PC-9 (cell line): ENCODE measurements at regions not wholly inside any gene's neighbourhood (a gene's known extent, or its start where the extent isn't known, plus 50 kb on each side); places are given as distances from the start of the nearest gene placed in this dataset.
"Not testable (repeated sequence)": the region's sequence is repeated elsewhere in the genome, so short reads cannot be mapped to it uniquely, and the experiment has no call there.

Experiments
- BruUV-seq: library from RNA; stranded (reverse); fragments of 400-500 nt; replicated peaks from 2 replicates; lab custom pipeline; 2021; lab: Mats Ljungman, UMichigan
- CTCF ChIA-PET: fragments of 300-600 bp; sonication (Branson Sonifier 250); formaldehyde crosslinking; loops from one replicate; lab custom pipeline; 2022; ENCODE audit warnings: antibody characterized with exemption; lab: Charles Lee
- POLR2A ChIA-PET: fragments of 300-600 bp; sonication (Branson Sonifier 250); formaldehyde crosslinking; loops from one replicate; lab custom pipeline; 2022; ENCODE audit warnings: antibody characterized with exemption; ENCODE audit not compliant: unreplicated experiment; lab: Charles Lee
- DNase-seq, 2 experiments: peaks; one replicate each; pipeline versions ENCODE4 v3.0.0 to v3.0.0-alpha.2; 2015 to 2022; ENCODE audit warnings: mixed read lengths in 1 of 2
- H2AFZ ChIP-seq: fragments of 200-600 bp; sonication (generic); 2 replicates; pipeline ENCODE4 v1.8.1; 2017; ENCODE audit warnings: antibody characterized with exemption
- H3F3A ChIP-seq: fragments of 200-600 bp; sonication (generic); 2 replicates; pipeline ENCODE4 v1.8.1; 2017; ENCODE audit warnings: antibody characterized with exemption, mild to moderate bottlenecking, low read depth; ENCODE audit not compliant: insufficient read depth
- H3K27ac ChIP-seq: fragments of 200-600 bp; sonication (generic); 2 replicates; pipeline ENCODE4 v1.6.1; 2016; ENCODE audit warnings: mixed run types
- H3K27me3 ChIP-seq: fragments of 200-600 bp; sonication (generic); 2 replicates; pipeline ENCODE4 v1.6.1; 2016; ENCODE audit warnings: low read depth, mixed run types; ENCODE audit not compliant: insufficient read depth
- H3K36me3 ChIP-seq: fragments of 200-600 bp; sonication (generic); 2 replicates; pipeline ENCODE4 v1.6.1; 2016; ENCODE audit warnings: low read depth, mixed run types
- H3K4me1 ChIP-seq: fragments of 200-600 bp; sonication (generic); replicated peaks from 2 replicates; pipeline ENCODE4 v1.6.1; 2016; ENCODE audit warnings: mixed run types; ENCODE audit not compliant: insufficient read depth
- H3K4me2 ChIP-seq: fragments of 200-600 bp; sonication (generic); 2 replicates; pipeline ENCODE4 v1.6.1; 2017; ENCODE audit warnings: mixed run types
- H3K4me3 ChIP-seq: fragments of 200-600 bp; sonication (generic); 2 replicates; pipeline ENCODE4 v1.6.1; 2016; ENCODE audit warnings: mixed run types
- H3K79me2 ChIP-seq: fragments of 200-600 bp; sonication (generic); 2 replicates; pipeline ENCODE4 v1.6.1; 2017; ENCODE audit warnings: low read depth, mixed run types
- H3K9me2 ChIP-seq: fragments of 200-600 bp; sonication (generic); 2 replicates; pipeline ENCODE4 v1.8.1; 2017; ENCODE audit warnings: mild to moderate bottlenecking; ENCODE audit not compliant: insufficient read depth
- H3K9me3 ChIP-seq: fragments of 200-600 bp; sonication (generic); 2 replicates; pipeline ENCODE4 v1.8.1; 2016; ENCODE audit warnings: low read depth; ENCODE audit not compliant: insufficient read depth
- H4K20me1 ChIP-seq: fragments of 200-600 bp; sonication (generic); 2 replicates; pipeline ENCODE4 v1.8.1; 2017; ENCODE audit not compliant: insufficient read depth
- CTCF ChIP-seq: fragments of 200-600 bp; sonication (generic); conservative IDR thresholded peaks from 2 replicates; pipeline ENCODE4 v1.6.1; 2017; ENCODE audit warnings: mixed run types, antibody characterized with exemption, mild to moderate bottlenecking, moderate library complexity
- EZH2 ChIP-seq: fragments of 200-600 bp; sonication (generic); IDR thresholded peaks from 2 replicates; pipeline ENCODE4 v1.8.0; 2017; ENCODE audit warnings: antibody characterized with exemption, low read depth
- intact Hi-C: fragments of 100-400 bp; cut with micrococcal nuclease; formaldehyde crosslinking; loops from one replicate; pipeline ENCODE4 v1.10.0; 2022; ENCODE audit not compliant: unreplicated experiment

GRCh38 chr4:160450876-160451275 lies 1348.0 kb downstream of the RAPGEF2 start:
- BruUV-seq, result no TSS peak
- no peak for DNase-seq

GRCh38 chr4:160481696-160482690 lies 1379.1 kb downstream of the RAPGEF2 start:
- H3K9me3 ChIP-seq, CTCF ChIA-PET, H2AFZ ChIP-seq, POLR2A ChIA-PET, H3K4me1 ChIP-seq, H3K4me2 ChIP-seq, H3F3A ChIP-seq, H3K27me3 ChIP-seq, H3K79me2 ChIP-seq, H3K4me3 ChIP-seq, intact Hi-C loops, DNase-seq, H3K9me2 ChIP-seq, H3K36me3 ChIP-seq, H4K20me1 ChIP-seq, H3K27ac ChIP-seq, BruUV-seq: not testable (repeated sequence)

More at GRCh38 chr4:160450876-160451275, 1348.0 kb downstream of the RAPGEF2 start:
- no peaks in the 10 kb centered on the region for H4K20me1 ChIP-seq
- no peaks in the 10 kb centered on the region for H3K36me3 ChIP-seq
- intact Hi-C loops, result no loop called here
- H3K9me3 ChIP-seq, result no peaks in the 10 kb centered on the region
- H3K4me1 ChIP-seq, result no peaks in the 10 kb centered on the region
- no peak overlapping the region for H3K4me3 ChIP-seq
- H3K27ac ChIP-seq, result no peak overlapping the region
- ChIA-PET CTCF (no interaction called here), POLR2A (no interaction called here)
- H3K27me3 ChIP-seq, result no peaks in the 10 kb centered on the region
- H3K9me2 ChIP-seq, result no peaks in the 10 kb centered on the region
- H3K79me2 ChIP-seq, result no peaks in the 10 kb centered on the region
- H3F3A ChIP-seq, result no peaks in the 10 kb centered on the region
- H2AFZ ChIP-seq, result no peak overlapping the region
- no peak overlapping the region for H3K4me2 ChIP-seq
- TF ChIP-seq EZH2 (no peak), CTCF (no peak)

GRCh38 chr4:160485071-160485687 lies 1382.3 kb downstream of the RAPGEF2 start:
- Histone ChIP-seq H3K9me2 (no peaks in the 10 kb centered on the region), H3K36me3 (no peaks in the 10 kb centered on the region), H3K4me2 (no peak overlapping the region), H3K27ac (no peak overlapping the region), H2AFZ (no peak overlapping the region), H4K20me1 (no peaks in the 10 kb centered on the region), H3K27me3 (no peaks in the 10 kb centered on the region), H3K4me1 (no peaks in the 10 kb centered on the region), H3K79me2 (no peaks in the 10 kb centered on the region), H3F3A (no peaks in the 10 kb centered on the region), H3K9me3 (no peaks in the 10 kb centered on the region), H3K4me3 (no peak overlapping the region)
- CTCF ChIA-PET, result no interaction called here
- POLR2A ChIA-PET, result no interaction called here
- no peak for TF ChIP-seq EZH2
- TF ChIP-seq CTCF, result no peak
- no peak for DNase-seq
- no TSS peak for BruUV-seq
- intact Hi-C loops, result no loop called here
